ENCODE measurements at regions not wholly inside any gene's neighbourhood (a gene's known extent, or its start where the extent isn't known, plus 50 kb on each side); places are given as distances from the start of the nearest gene placed in this dataset.

GRCh38 chr6:53441035-53441493, 92.3 kb upstream of the ELOVL5 start:
- no peak for TF ChIP-seq CTCF (IDR thresholded peaks at IDR 0.05; ENCODE audit: low read length)
- TF ChIP-seq EZH2phosphoT487 (IDR thresholded peaks at IDR 0.05; ENCODE audit: low read length): no peak
- no peak for TF ChIP-seq EZH2 (optimal IDR thresholded peaks at IDR 0.05; ENCODE audit: low read depth, low read length)

Measured in MM.1S (cell line).